Caco-2 (cell line): ENCODE measurements at regions not wholly inside any gene's neighbourhood (a gene's known extent, or its start where the extent isn't known, plus 50 kb on each side); places are given as distances from the start of the nearest gene placed in this dataset.

Experiments
- BruUV-seq: library from RNA; stranded (reverse); fragments of 400-500 nt; replicated peaks from 2 replicates; lab custom pipeline; 2021; lab: Mats Ljungman, UMichigan
- CTCF ChIA-PET: fragments of 300-600 bp; sonication (Branson Sonifier 250); formaldehyde crosslinking; loops from one replicate; lab custom pipeline; 2022; ENCODE audit warnings: antibody characterized with exemption; lab: Charles Lee
- POLR2A ChIA-PET: fragments of 300-600 bp; sonication (Branson Sonifier 250); formaldehyde crosslinking; loops from one replicate; lab custom pipeline; 2022; ENCODE audit warnings: antibody characterized with exemption; lab: Charles Lee
- DNase-seq, 2 experiments: peaks; one replicate each; pipeline versions ENCODE4 v3.0.0 to v3.0.0-alpha.2; 2020 to 2022
- H3K27me3 ChIP-seq: replicated peaks from 2 replicates; pipeline ENCODE4 v1.6.0; 2011; ENCODE audit warnings: low read length; ENCODE audit not compliant: control insufficient read depth, insufficient read depth
- H3K36me3 ChIP-seq: 2 replicates; pipeline ENCODE4 v1.5.1; 2011; ENCODE audit warnings: low read length; ENCODE audit not compliant: control insufficient read depth, insufficient read depth
- H3K4me1 ChIP-seq: fragments of 250-450 bp; sonication (Bioruptor Pico); 2 replicates; pipeline ENCODE4 v1.5.1; 2020; ENCODE audit warnings: mild to moderate bottlenecking
- H3K4me3 ChIP-seq: 2 replicates; pipeline ENCODE4 v1.5.1; 2011; ENCODE audit warnings: low read depth, mild to moderate bottlenecking, control low read depth, low read length
- H3K9me3 ChIP-seq: fragments of 250-450 bp; sonication (Bioruptor Pico); 2 replicates; pipeline ENCODE4 v1.5.1; 2020; ENCODE audit warnings: mild to moderate bottlenecking, moderate library complexity
- H3K27ac Mint-ChIP-seq: one replicate; pipeline ENCODE4 v1.8.0; 2022; ENCODE audit warnings: mixed read lengths; ENCODE audit not compliant: unreplicated experiment
- H3K27me3 Mint-ChIP-seq: one replicate; pipeline ENCODE4 v1.8.0; 2022; ENCODE audit warnings: mixed read lengths; ENCODE audit not compliant: insufficient read depth, unreplicated experiment
- H3K36me3 Mint-ChIP-seq: one replicate; pipeline ENCODE4 v1.8.0; 2022; ENCODE audit warnings: mild to moderate bottlenecking, mixed read lengths; ENCODE audit not compliant: insufficient read depth, unreplicated experiment
- H3K4me1 Mint-ChIP-seq: one replicate; pipeline ENCODE4 v1.8.0; 2022; ENCODE audit warnings: low read depth, mixed read lengths; ENCODE audit not compliant: unreplicated experiment
- H3K4me3 Mint-ChIP-seq: one replicate; pipeline ENCODE4 v1.8.0; 2022; ENCODE audit warnings: mild to moderate bottlenecking, moderate library complexity, mixed read lengths; ENCODE audit not compliant: unreplicated experiment
- H3K9me3 Mint-ChIP-seq: one replicate; pipeline ENCODE4 v1.8.0; 2022; ENCODE audit warnings: mixed read lengths; ENCODE audit not compliant: unreplicated experiment
- CTCF ChIP-seq, 2 experiments: fragments of 200-600 bp in 1 of 2; IDR thresholded peaks; 1 replicate in 1 of 2; 2 replicates in 1 of 2; pipeline versions ENCODE4 v1.5.1 to v1.8.0; 2011 to 2022; ENCODE audit warnings: antibody characterized with exemption in 1 of 2, control low read depth in 1 of 2, inconsistent platforms in 1 of 2, low read depth in 1 of 2, low read length in 1 of 2, mild to moderate bottlenecking in 1 of 2, moderate library complexity in 1 of 2; ENCODE audit not compliant: insufficient read depth in 1 of 2, severe bottlenecking in 1 of 2, unreplicated experiment in 1 of 2
- intact Hi-C: fragments of 100-400 bp; cut with micrococcal nuclease; formaldehyde crosslinking; loops from one replicate; pipeline ENCODE4 v1.10.0; 2022; ENCODE audit not compliant: unreplicated experiment

- H3K27ac Mint-ChIP-seq, result no peak overlapping the region
- POLR2A ChIA-PET, result no interaction called here
- H3K36me3 ChIP-seq, result no peaks in the 10 kb centered on the region
- H3K9me3 Mint-ChIP-seq, result no peaks in the 10 kb centered on the region
- H3K27me3 Mint-ChIP-seq, result peaks cover 8% of the 10 kb centered on the region
- no peak overlapping the region for H3K4me3 Mint-ChIP-seq
- no peaks in the 10 kb centered on the region for H3K4me1 Mint-ChIP-seq
- CTCF ChIA-PET, result no interaction called here
- DNase-seq, result no peak
- no peaks in the 10 kb centered on the region for H3K4me1 ChIP-seq
- no peak overlapping the region for H3K4me3 ChIP-seq
- H3K27me3 ChIP-seq, result no peaks in the 10 kb centered on the region
- TF ChIP-seq CTCF (IDR thresholded peaks at IDR 0.05; ENCODE audit: insufficient read depth in 1 of 2, low read depth in 1 of 2, low read length in 1 of 2, severe bottlenecking in 1 of 2, unreplicated experiment in 1 of 2), result no peak
- BruUV-seq, result no TSS peak
- intact Hi-C loops, result no loop called here
- no peaks in the 10 kb centered on the region for H3K36me3 Mint-ChIP-seq
- H3K9me3 ChIP-seq, result no peaks in the 10 kb centered on the region; the same call in 1 of the 2 replicates
Observed at GRCh38 chr11:127474766-127475165, 474.2 kb upstream of the KIRREL3 start.

DNA sequence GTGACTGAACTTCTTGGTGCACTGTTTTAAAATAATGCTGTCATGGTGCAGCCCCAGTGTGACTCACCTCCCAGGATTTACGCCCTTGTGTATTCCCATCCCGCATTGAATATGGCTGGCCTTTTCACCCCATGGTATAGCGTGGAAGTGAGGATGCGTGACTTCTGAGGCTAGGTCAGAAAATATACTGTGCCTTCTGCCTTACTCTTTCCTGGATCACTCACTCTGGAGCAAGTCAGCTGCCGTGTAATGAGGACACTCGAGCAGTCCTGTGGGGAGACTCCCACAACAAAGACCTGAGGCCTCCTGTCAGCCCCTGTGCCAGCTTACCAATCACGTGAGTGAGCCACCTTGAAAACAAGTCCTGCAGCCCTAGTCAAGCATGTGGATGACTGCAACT is 471.9 kb upstream of the KIRREL3 start:
- Mint-ChIP-seq H3K9me3 (no peaks in the 10 kb centered on the region), H3K27me3 (peaks cover 8% of the 10 kb centered on the region), H3K27ac (no peak overlapping the region), H3K36me3 (no peaks in the 10 kb centered on the region), H3K4me3 (no peak overlapping the region), H3K4me1 (no peaks in the 10 kb centered on the region)
- ChIA-PET CTCF (no interaction called here), POLR2A (no interaction called here)
- H3K27me3 ChIP-seq, result no peaks in the 10 kb centered on the region
- BruUV-seq, result no TSS peak
- TF ChIP-seq CTCF (IDR thresholded peaks at IDR 0.05; ENCODE audit: insufficient read depth in 1 of 2, low read depth in 1 of 2, low read length in 1 of 2, severe bottlenecking in 1 of 2, unreplicated experiment in 1 of 2), result no peak
- DNase-seq, result no peak
- no peaks in the 10 kb centered on the region for H3K36me3 ChIP-seq
- intact Hi-C loops, result no loop called here
- no peaks in the 10 kb centered on the region for H3K4me1 ChIP-seq
- H3K9me3 ChIP-seq, result no peaks in the 10 kb centered on the region; the same call in 1 of the 2 replicates
- H3K4me3 ChIP-seq, result no peak overlapping the region

GRCh38 chr11:127471662-127472061 is 471.1 kb upstream of the KIRREL3 start:
- Mint-ChIP-seq H3K4me1 (no peaks in the 10 kb centered on the region), H3K36me3 (no peaks in the 10 kb centered on the region), H3K27me3 (peaks cover 10% of the 10 kb centered on the region), H3K27ac (no peak overlapping the region), H3K4me3 (no peak overlapping the region), H3K9me3 (no peaks in the 10 kb centered on the region)
- BruUV-seq, result no TSS peak
- Histone ChIP-seq H3K4me1 (no peaks in the 10 kb centered on the region), H3K9me3 (no peaks in the 10 kb centered on the region; the same call in 1 of the 2 replicates), H3K27me3 (no peaks in the 10 kb centered on the region), H3K4me3 (no peak overlapping the region), H3K36me3 (no peaks in the 10 kb centered on the region)
- ChIA-PET CTCF (no interaction called here), POLR2A (no interaction called here)
- intact Hi-C loops, result no loop called here
- peak in 1 of 2 experiments; percentile 30 for TF ChIP-seq CTCF (IDR thresholded peaks at IDR 0.05; ENCODE audit: insufficient read depth in 1 of 2, low read depth in 1 of 2, low read length in 1 of 2, severe bottlenecking in 1 of 2, unreplicated experiment in 1 of 2)
- DNase-seq, result no peak
